Putamen (tissue), 1 donor: ENCODE measurements at regions not wholly inside any gene's neighbourhood (a gene's known extent, or its start where the extent isn't known, plus 50 kb on each side); places are given as distances from the start of the nearest gene placed in this dataset.
A peak's percentile ranks its signal among the peaks of the same experiment; 100 is the strongest.
"Not testable (repeated sequence)": the region's sequence is repeated elsewhere in the genome, so short reads cannot be mapped to it uniquely, and the experiment has no call there.

Source experiments
- DNase-seq: peaks from one replicate; pipeline ENCODE4 v3.0.0-alpha.2; 2016; ENCODE audit warnings: low spot score

DNA sequence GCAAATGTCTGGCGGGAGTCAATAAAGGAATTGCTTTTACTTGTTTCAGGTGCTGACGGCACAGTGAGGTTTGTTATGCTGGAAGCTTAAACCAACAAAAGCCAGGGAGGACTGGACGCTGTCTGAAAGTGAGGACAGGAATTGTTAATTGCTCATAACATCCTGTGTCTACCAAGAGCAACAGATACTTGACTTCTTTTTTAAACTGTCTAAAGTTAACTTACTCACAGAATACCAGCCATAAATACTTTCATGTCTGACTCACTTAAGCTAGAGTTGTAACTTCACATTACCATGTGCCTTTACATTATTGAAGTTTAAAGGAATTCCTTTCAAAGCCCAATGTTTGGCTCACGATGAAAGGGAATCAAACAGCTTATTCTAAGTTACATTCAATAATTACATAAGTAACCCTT lies 252.7 kb upstream of the SHH start:
- DNase-seq: no peak

- no peak for DNase-seq
Measured at GRCh38 chr7:156063241-156063810, 251.1 kb upstream of the SHH start.

DNA sequence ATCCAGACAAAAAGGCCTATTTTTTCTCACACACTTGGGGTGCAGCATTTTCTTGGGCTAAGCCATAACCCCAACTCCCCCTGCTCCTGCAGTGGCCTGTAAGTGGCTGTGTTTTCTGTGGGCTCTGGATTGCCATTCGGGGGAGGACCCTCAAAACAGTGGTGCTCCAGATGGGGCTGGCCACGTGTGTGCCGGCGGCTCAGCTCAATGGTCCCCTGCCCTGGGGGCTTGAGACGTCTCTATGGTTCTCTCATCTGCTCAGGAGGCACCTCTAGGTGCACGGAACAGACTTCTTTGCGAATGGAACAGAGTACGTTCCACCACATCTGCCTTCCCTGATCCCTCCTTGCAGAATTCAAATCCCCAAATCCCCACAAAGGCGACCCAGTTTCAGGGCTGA lies 250.0 kb upstream of the SHH start:
- DNase-seq: no peak

GRCh38 chr7:156061689-156062255 lies 249.5 kb upstream of the SHH start:
- no peak for DNase-seq

GRCh38 chr7:156060925-156061324 lies 248.7 kb upstream of the SHH start:
- no peak for DNase-seq

GRCh38 chr7:156059369-156059768 lies 247.1 kb upstream of the SHH start:
- no peak for DNase-seq

DNA sequence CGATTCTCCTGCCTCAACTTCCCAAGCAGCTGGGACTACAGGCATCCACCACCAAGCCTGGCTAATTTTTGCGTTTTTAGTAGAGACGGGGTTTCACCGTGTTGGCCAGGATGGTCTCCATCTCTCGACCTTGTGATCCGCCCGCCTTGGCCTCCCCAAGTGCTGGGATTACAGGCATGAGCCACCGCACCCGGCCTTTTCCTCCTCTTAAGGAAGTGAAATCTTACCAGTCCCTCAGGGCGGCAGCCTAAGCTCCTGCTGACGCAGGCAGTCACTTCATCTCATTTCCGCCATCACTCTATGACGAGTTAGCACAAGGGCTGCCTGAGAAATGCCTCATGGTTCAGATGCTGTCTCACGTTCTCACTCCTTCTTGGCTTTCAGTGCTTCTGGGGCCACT lies 246.0 kb upstream of the SHH start:
- no peak for DNase-seq

DNA sequence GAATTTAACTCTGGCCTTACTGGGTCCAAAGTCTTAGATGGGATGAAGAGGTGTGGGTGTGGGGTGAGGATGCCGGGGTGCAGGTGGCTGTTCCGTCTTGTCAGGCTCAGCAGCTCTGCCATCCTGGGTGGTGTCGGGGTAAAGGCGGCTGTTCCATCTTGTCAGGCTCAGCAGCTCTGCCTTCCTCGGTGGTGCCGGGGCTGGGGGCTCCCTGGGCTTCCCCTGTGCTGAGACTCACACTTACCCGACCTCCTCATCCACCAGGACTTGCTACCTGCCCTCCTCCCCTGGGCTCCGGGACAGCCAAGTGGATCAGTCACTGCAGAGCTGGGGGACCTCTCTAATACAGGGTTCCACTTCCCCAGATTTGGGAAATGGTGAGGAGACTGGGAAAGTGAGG lies 244.3 kb upstream of the SHH start:
- no peak for DNase-seq

DNA sequence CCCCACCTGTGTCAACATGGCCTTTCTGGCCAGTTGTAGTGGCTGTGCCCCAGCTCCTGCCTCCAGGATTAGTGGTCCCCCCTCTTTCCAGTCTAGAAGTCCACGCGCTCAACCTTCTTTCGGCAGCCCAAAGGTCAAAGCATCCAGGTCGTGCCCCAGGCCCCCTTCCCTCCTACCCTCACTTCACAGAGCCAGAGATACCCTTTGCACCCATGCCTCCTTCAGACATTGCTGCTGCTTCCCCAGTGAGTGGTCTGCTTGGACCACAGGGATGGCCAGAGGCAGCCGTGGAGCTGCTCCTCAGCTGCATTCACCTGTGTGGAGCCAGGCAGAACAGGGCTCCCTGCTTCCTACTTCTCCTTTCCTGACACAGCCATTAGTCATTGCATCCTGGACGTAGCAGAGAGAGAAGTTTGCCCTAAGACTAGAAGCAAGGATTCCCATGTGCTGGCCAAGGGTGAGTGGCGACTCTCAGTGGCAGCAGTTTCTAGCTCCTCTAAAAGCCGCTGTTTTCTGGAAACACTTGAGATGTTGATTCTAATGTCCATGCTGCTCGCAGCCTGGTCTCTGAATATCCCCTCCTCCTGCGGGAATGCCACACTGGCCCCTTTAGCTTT lies 243.1 kb upstream of the SHH start:
- no peak for DNase-seq

DNA sequence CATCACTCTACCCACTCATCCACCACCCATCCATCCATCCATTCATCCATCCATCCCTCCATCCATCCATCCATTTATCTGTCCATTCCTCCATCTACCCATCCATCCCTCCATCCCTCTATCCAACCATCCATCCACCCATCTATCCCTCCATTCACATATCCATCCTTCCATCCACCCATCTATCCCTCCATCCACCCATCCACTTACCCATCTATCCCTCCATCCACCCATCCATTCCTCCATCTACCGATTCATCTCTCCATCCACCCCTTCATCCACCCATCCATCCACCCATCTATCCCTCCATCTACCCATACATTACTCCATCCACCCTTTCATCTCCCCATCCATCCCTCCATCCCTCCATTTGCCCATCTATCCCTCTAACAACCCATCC lies 239.6 kb upstream of the SHH start:
- no peak for DNase-seq

- DNase-seq: no peak
Measured at GRCh38 chr7:156050636-156051569, 238.6 kb upstream of the SHH start.

- no peak for DNase-seq
Measured at GRCh38 chr7:156049366-156049765, 237.1 kb upstream of the SHH start.

DNA sequence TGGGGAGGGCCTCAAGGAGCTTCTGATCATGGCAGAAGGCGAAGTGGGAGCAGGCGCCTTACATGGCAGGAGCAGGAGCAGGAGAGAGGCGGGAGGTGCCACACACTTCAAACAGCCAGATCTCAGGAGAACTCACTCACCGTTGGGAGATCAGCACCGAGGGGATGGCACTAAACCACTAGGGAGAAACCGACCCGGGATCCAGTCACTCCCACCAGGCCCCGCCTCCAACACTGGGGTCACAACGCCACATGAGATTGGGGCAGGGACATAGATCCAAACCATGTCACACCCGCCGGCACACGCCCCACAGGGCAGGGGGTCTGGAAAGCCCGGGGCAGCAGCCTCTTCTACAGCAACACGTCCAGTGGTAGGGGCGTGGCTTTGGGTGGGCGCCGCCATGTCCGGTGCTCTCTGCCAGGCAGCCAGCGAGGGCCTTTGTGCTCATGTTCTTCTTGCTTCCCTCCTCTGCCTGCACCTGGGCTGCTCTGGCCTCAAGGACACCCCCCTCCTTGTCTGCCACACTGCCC lies 233.8 kb upstream of the SHH start:
- no peak for DNase-seq

DNA sequence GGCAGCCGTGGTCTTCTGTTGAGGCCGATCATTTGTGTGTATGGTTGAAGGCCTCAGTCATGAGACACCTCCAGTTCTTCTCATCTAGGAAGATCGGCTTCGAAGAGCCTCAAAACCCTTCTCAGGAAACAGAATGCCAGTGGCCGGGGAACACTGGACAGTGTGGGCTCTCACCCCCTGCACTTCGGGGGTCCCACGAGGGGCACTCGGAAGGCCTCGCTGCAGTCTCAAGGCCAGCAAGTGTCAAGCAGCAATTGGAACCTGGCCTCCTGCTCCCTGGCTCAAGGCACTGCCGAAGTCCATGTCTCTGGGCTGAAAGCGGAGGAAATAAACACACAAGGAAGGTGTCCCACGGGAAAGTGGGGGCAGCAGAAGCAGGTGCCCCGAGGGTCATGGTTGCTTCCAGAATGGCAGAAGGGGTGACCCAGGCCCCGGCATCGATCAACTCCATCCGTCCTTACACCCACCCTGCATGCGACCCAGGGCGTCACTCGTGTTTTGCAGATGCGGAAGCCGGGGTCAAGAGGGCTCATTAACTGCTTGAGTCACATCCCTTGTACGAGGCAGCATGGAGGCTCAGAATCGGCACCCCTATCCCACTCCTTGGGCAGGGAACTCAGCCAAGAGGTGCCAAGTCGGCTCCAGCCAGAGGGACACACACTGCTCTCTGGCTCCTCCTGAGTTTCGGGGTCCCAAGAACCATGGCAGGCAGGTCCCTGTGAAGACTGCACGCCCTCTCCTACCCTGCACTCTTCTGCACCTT lies 231.3 kb upstream of the SHH start:
- no peak for DNase-seq

DNA sequence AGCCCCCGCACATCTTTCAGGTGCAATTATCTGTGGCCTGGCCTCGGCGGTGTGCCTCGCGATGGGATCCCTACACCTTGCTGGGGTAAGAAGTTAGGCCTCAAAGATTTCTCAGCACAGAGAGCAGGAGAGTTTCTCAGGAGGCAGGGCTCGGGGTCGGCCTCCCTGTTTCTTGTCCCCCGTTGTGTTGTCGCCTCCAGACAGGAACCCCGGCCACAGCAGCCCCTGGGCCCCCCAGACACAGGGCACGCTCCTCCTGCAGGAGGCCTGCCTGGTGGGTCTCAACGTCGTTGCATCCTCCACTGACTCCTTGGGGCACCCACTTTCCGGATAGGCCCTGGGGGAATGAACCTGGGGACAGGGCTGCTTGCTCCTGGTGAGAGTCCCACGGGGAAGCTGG lies 229.1 kb upstream of the SHH start:
- DNase-seq: no peak

- no peak for DNase-seq
Measured at GRCh38 chr7:156039971-156040677, 227.9 kb upstream of the SHH start.

DNA sequence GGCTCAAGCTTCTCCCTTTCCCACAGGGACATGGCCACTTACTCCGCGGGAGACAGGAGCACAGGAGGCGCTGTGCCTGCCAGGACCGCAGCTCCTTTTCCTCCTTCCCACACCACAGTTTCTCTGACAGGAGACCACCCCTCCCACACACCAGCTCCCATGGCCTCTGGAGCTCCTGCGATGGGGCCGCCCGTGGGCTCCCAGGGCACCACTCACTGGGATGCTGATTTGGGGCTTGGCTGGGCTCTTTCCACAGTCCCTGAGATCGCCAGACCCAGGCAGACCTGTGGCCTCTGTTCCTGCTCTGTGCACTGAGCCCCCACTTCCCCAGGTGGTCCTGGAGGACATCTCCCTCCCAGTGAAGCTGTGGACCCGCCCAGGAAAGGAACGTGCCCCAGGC lies 226.9 kb upstream of the SHH start:
- no peak for DNase-seq

DNA sequence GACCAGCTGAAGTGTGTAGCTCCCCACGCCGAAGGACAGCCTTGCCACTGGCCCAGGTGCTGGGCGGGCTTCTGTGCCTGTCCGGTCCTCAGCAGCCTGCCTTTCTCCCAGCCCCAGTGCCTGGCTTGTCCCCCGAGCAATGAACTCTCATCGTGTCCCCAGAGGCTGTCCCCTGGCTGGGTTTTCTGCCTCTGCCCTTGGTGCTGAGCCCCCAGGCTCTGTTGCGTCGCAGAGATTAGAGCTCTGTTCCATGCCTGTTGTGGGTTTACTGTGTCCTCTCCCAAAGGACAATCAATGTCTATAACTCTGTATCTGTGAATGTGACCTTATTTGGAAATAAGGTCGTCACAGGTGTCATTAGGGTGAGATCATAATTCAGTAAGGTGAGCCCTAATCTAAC lies 226.1 kb upstream of the SHH start:
- no peak for DNase-seq

GRCh38 chr7:156036153-156036552 lies 223.9 kb upstream of the SHH start:
- peak; percentile 20 for DNase-seq

DNA sequence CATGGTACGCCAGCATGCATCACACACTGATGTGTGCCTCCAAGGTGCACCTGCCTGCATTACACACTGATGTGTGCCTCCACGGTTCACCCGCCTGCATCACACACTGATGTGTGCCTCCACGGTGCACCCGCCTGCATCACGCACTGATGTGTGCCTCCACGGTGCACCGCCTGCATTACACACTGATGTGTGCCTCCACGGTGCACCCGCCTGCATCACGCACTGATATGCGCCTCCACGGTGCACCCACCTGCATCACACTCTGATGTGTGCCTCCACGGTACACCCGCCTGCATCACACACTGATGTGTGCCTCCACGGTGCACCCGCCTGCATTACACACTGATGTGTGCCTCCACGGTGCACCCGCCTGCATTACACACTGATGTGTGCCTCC lies 223.1 kb upstream of the SHH start:
- DNase-seq: not testable (repeated sequence)

- no peak for DNase-seq
Measured at GRCh38 chr7:156034397-156034796, 222.1 kb upstream of the SHH start.
